GM12878 (cell line): ENCODE measurements at regions not wholly inside any gene's neighbourhood (a gene's known extent, or its start where the extent isn't known, plus 50 kb on each side); places are given as distances from the start of the nearest gene placed in this dataset.

Experiments used
- ATAC-seq: fragments of 200-7000 bp; cut with Tn5 transposase; 3 replicates; pipeline ENCODE4 v1.9.1; 2020; ENCODE audit warnings: mild to moderate bottlenecking, moderate library complexity
- BruUV-seq: library from RNA; stranded (reverse); fragments of 400-500 nt; replicated peaks from 2 replicates; lab custom pipeline; 2021; lab: Mats Ljungman, UMichigan
- CTCF ChIA-PET: fragments of 300-600 bp; sonication (Branson Sonifier 250); formaldehyde crosslinking; extraction: SDS; loops from one replicate; lab custom pipeline; 2021; ENCODE audit warnings: inconsistent platforms; lab: Yijun Ruan, JAX
- POLR2A ChIA-PET: fragments of 350-600 bp; formaldehyde crosslinking; extraction: SDS; loops from one replicate; lab custom pipeline; 2021; ENCODE audit warnings: inconsistent platforms; lab: Charles Lee
- RAD21 ChIA-PET: fragments of 300-600 bp; sonication (Branson Sonifier 250); formaldehyde crosslinking; loops from one replicate; lab custom pipeline; 2023; ENCODE audit warnings: antibody characterized with exemption; ENCODE audit not compliant: unreplicated experiment; lab: Charles Lee
- SMC1A ChIA-PET: fragments of 300-600 bp; sonication (Branson Sonifier 250); formaldehyde crosslinking; loops from one replicate; lab custom pipeline; 2023; ENCODE audit not compliant: unreplicated experiment, uncharacterized antibody; lab: Charles Lee
- DNase-seq: peaks from one replicate; pipeline ENCODE4 v3.0.0-alpha.2; 2011; ENCODE audit warnings: low read depth, low spot score
- FAIRE-seq: peaks from 3 replicates; lab custom pipeline; 2011; peaks lifted over from hg19 to GRCh38; lab: Jason Lieb, UNC
- H2AFZ ChIP-seq: 2 replicates; pipeline ENCODE4 v1.6.0; 2011; ENCODE audit warnings: low read depth, low read length, control low read depth; ENCODE audit not compliant: control insufficient read depth
- H3K27ac ChIP-seq: 2 replicates; pipeline ENCODE4 v1.5.1; 2011; ENCODE audit warnings: control low read depth; ENCODE audit not compliant: control insufficient read depth, insufficient read depth
- H3K27me3 ChIP-seq, 2 experiments: replicated peaks in 1 of 2; 2 replicates each; pipeline versions ENCODE4 v1.6.0 to v1.6.1; 2011; ENCODE audit warnings: low read length in 1 of 2; ENCODE audit not compliant: control insufficient read depth in 2 of 2, insufficient read depth in 2 of 2
- H3K36me3 ChIP-seq, 2 experiments: 2 replicates each; pipeline ENCODE4 v1.5.1; 2011; ENCODE audit warnings: low read length in 1 of 2; ENCODE audit not compliant: control insufficient read depth in 2 of 2, insufficient read depth in 2 of 2
- H3K4me1 ChIP-seq: 2 replicates; pipeline ENCODE4 v1.6.1; 2011; ENCODE audit warnings: mild to moderate bottlenecking, low read length, moderate library complexity, mixed read lengths; ENCODE audit not compliant: control insufficient read depth, insufficient read depth
- H3K4me2 ChIP-seq: 2 replicates; pipeline ENCODE4 v1.6.0; 2011; ENCODE audit warnings: control low read depth; ENCODE audit not compliant: control insufficient read depth, insufficient read depth
- H3K4me3 ChIP-seq: fragments of 200-600 bp; sonication (generic); 2 replicates; pipeline ENCODE4 v1.5.1; 2016
- H3K79me2 ChIP-seq: 2 replicates; pipeline ENCODE4 v1.6.0; 2011; ENCODE audit warnings: low read length; ENCODE audit not compliant: control insufficient read depth, insufficient read depth
- H3K9ac ChIP-seq: 2 replicates; pipeline ENCODE4 v1.8.0; 2011; ENCODE audit warnings: low read length, control low read depth, mixed read lengths; ENCODE audit not compliant: control insufficient read depth, insufficient read depth
- H3K9me3 ChIP-seq: replicated peaks from 3 replicates; pipeline ENCODE4 v1.5.1; 2011; ENCODE audit warnings: mild to moderate bottlenecking, low read length; ENCODE audit not compliant: control insufficient read depth, insufficient read depth
- H4K20me1 ChIP-seq: 2 replicates; pipeline ENCODE4 v1.6.0; 2011; ENCODE audit not compliant: control insufficient read depth, insufficient read depth
- BRCA1 ChIP-seq: IDR thresholded peaks from 2 replicates; pipeline ENCODE4 v1.6.1; 2011; ENCODE audit warnings: low read depth, low read length, improper control_type of control experiment
- FOS ChIP-seq: IDR thresholded peaks from 3 replicates; pipeline ENCODE4 v1.6.1; 2011; ENCODE audit warnings: borderline replicate concordance; ENCODE audit not compliant: insufficient read length; ENCODE audit errors: extremely low read depth
- JUNB ChIP-seq: IDR thresholded peaks from 2 replicates; pipeline ENCODE4 v1.6.1; 2016; ENCODE audit warnings: antibody characterized with exemption, mild to moderate bottlenecking
- NFIC ChIP-seq: IDR thresholded peaks from 2 replicates; pipeline ENCODE4 v1.6.1; 2012; ENCODE audit warnings: low read depth, mild to moderate bottlenecking, inconsistent platforms, low read length, moderate library complexity
- RUNX3 ChIP-seq: IDR thresholded peaks from 2 replicates; pipeline ENCODE4 v1.6.1; 2012; ENCODE audit warnings: low read length, inconsistent platforms
- SREBF1 ChIP-seq: IDR thresholded peaks from 2 replicates; pipeline ENCODE4 v1.6.1; 2012; ENCODE audit warnings: mild to moderate bottlenecking, low read length
- WGBS: methylation state at CpG from one replicate; pipeline ENCODE4 v1.1.6; 2016; ENCODE audit warnings: low lambda C conversion rate; ENCODE audit not compliant: insufficient replicate concordance, insufficient coverage; ENCODE audit errors: missing lambda C conversion rate; 5-methylcytosine and 5-hydroxymethylcytosine counted together
- in situ Hi-C: fragments of 300-500 bp; cut with MboI; formaldehyde crosslinking; loops from 9 replicates; pipeline ENCODE4 v1.14.3; 2018; ENCODE audit warnings: mixed read lengths
- intact Hi-C: fragments of 100-400 bp; cut with micrococcal nuclease; formaldehyde crosslinking; loops from one replicate; pipeline ENCODE4 v1.14.2; 2022; ENCODE audit not compliant: unreplicated experiment
- TF ChIP-seq, protein P1 (sequence below): fragments of 150-350 bp; IDR thresholded peaks from 2 replicates; pipeline ENCODE4 v1.6.1; 2014; ENCODE audit warnings: mild to moderate bottlenecking, low read depth, low read length
- TF ChIP-seq, protein P2 (sequence below): fragments of 450-650 bp; IDR thresholded peaks from 2 replicates; pipeline ENCODE4 v1.6.1; 2017; ENCODE audit warnings: mild to moderate bottlenecking, low read depth, inconsistent platforms; ENCODE audit not compliant: poor library complexity, severe bottlenecking

DNA sequence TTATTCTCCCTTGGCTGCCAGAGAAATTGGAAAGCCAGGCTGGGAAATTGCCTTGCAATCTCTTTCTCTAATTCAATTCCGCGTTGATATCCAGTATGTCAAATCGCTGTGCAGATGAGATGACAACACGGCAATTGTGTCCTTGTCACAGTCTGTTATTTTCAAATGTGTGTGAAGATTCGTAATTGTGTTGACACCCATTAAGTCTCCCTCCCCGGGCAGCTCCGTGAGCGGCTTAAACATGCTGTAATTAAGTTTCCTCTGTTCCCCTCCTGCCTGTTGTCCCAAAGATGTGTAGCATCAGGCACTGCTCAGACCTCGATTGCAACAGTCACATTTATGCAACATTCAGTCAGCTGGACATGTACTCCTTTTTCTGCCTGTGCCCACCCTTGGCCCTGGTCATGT, 209.5 kb downstream of the LPIN1 start:
- no peak for FAIRE-seq

More for the DNA sequence above, 209.5 kb downstream of the LPIN1 start:
- in situ Hi-C loops, result no loop called here
- H3K4me3 ChIP-seq, result no peak overlapping the region
- TF ChIP-seq, protein P1, sequence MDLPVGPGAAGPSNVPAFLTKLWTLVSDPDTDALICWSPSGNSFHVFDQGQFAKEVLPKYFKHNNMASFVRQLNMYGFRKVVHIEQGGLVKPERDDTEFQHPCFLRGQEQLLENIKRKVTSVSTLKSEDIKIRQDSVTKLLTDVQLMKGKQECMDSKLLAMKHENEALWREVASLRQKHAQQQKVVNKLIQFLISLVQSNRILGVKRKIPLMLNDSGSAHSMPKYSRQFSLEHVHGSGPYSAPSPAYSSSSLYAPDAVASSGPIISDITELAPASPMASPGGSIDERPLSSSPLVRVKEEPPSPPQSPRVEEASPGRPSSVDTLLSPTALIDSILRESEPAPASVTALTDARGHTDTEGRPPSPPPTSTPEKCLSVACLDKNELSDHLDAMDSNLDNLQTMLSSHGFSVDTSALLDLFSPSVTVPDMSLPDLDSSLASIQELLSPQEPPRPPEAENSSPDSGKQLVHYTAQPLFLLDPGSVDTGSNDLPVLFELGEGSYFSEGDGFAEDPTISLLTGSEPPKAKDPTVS, result no peak
- no peak for TF ChIP-seq SREBF1
- TF ChIP-seq RUNX3, result no peak
- no peak for TF ChIP-seq JUNB
- TF ChIP-seq NFIC, result no peak
- TF ChIP-seq BRCA1, result no peak
- TF ChIP-seq FOS, result no peak
- TF ChIP-seq, protein P2, sequence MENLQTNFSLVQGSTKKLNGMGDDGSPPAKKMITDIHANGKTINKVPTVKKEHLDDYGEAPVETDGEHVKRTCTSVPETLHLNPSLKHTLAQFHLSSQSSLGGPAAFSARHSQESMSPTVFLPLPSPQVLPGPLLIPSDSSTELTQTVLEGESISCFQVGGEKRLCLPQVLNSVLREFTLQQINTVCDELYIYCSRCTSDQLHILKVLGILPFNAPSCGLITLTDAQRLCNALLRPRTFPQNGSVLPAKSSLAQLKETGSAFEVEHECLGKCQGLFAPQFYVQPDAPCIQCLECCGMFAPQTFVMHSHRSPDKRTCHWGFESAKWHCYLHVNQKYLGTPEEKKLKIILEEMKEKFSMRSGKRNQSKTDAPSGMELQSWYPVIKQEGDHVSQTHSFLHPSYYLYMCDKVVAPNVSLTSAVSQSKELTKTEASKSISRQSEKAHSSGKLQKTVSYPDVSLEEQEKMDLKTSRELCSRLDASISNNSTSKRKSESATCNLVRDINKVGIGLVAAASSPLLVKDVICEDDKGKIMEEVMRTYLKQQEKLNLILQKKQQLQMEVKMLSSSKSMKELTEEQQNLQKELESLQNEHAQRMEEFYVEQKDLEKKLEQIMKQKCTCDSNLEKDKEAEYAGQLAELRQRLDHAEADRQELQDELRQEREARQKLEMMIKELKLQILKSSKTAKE, result no peak
- no peaks in the 10 kb centered on the region for H3K79me2 ChIP-seq
- WGBS, result 89% methylated on average over 9 of the region's 9 CpGs
- no peaks in the 10 kb centered on the region for H3K27me3 ChIP-seq
- no TSS peak for BruUV-seq
- H4K20me1 ChIP-seq, result no peaks in the 10 kb centered on the region
- no peak overlapping the region for H3K27ac ChIP-seq
- ChIA-PET RAD21 (no interaction called here), POLR2A (no interaction called here), CTCF (no interaction called here), SMC1A (interaction anchor here (0.6 to 1.0 kb wide), 3 partner anchors 11 to 22 kb away, joined by 3 to 4 read pairs (median 3); no protein-coding TSS in a partner anchor)
- no peak overlapping the region for H3K4me2 ChIP-seq
- H3K4me1 ChIP-seq, result no peaks in the 10 kb centered on the region
- no peak overlapping the region for H3K9ac ChIP-seq
- ATAC-seq, result no peak
- no peak for DNase-seq
- H3K36me3 ChIP-seq, result peaks cover 0 to 1% of the 10 kb centered on the region in 2 experiments; a peak in 2 of 4 replicates
- H2AFZ ChIP-seq, result no peak overlapping the region
- no peaks in the 10 kb centered on the region; the same call in 2 of the 3 replicates for H3K9me3 ChIP-seq
- intact Hi-C loops, result no loop called here
